A673 (cell line): ENCODE measurements at regions not wholly inside any gene's neighbourhood (a gene's known extent, or its start where the extent isn't known, plus 50 kb on each side); places are given as distances from the start of the nearest gene placed in this dataset.

Experiments used
- BruUV-seq: library from RNA; stranded (reverse); fragments of 400-500 nt; replicated peaks from 2 replicates; lab custom pipeline; 2021; lab: Mats Ljungman, UMichigan
- CTCF ChIA-PET: fragments of 300-600 bp; sonication (Branson Sonifier 250); formaldehyde crosslinking; loops from one replicate; lab custom pipeline; 2022; ENCODE audit warnings: antibody characterized with exemption; lab: Charles Lee
- POLR2A ChIA-PET: fragments of 300-600 bp; sonication (Branson Sonifier 250); formaldehyde crosslinking; loops from one replicate; lab custom pipeline; 2022; ENCODE audit warnings: antibody characterized with exemption; ENCODE audit not compliant: low non-redundant PET; lab: Charles Lee
- DNase-seq: peaks from one replicate; pipeline ENCODE4 v3.0.0-alpha.2; 2015; ENCODE audit warnings: low spot score
- H3K27ac ChIP-seq: fragments of 200-600 bp; sonication (generic); 2 replicates; pipeline ENCODE4 v1.5.1; 2016; ENCODE audit warnings: mixed run types, low read depth, mild to moderate bottlenecking, mixed read lengths, antibody characterized with exemption, low read length; ENCODE audit not compliant: poor library complexity, severe bottlenecking
- H3K27me3 ChIP-seq: fragments of 200-600 bp; sonication (generic); replicated peaks from 2 replicates; pipeline ENCODE4 v1.6.1; 2017; ENCODE audit warnings: mixed run types, low read depth, mild to moderate bottlenecking, mixed read lengths, antibody characterized with exemption, low read length; ENCODE audit not compliant: insufficient read depth, poor library complexity
- H3K36me3 ChIP-seq: fragments of 200-600 bp; sonication (generic); 2 replicates; pipeline ENCODE4 v1.6.1; 2016; ENCODE audit warnings: mixed run types, mild to moderate bottlenecking, mixed read lengths, antibody characterized with exemption, low read length; ENCODE audit not compliant: insufficient read depth, poor library complexity, severe bottlenecking
- H3K4me1 ChIP-seq: fragments of 200-600 bp; sonication (generic); 2 replicates; pipeline ENCODE4 v1.6.1; 2017; ENCODE audit warnings: mixed run types, mild to moderate bottlenecking, mixed read lengths, antibody characterized with exemption, low read length; ENCODE audit not compliant: insufficient read depth, poor library complexity, severe bottlenecking
- H3K4me3 ChIP-seq: fragments of 200-600 bp; sonication (generic); 2 replicates; pipeline ENCODE4 v1.5.1; 2016; ENCODE audit warnings: low read depth, mixed run types, mild to moderate bottlenecking, mixed read lengths, low read length; ENCODE audit not compliant: poor library complexity, severe bottlenecking
- H3K9me3 ChIP-seq: fragments of 200-600 bp; sonication (generic); 2 replicates; pipeline ENCODE4 v1.6.1; 2016; ENCODE audit warnings: mixed run types, low read depth, mild to moderate bottlenecking, mixed read lengths, antibody characterized with exemption, low read length; ENCODE audit not compliant: poor library complexity, severe bottlenecking
- CTCF ChIP-seq: fragments of 300-800, 200-600 bp; sonication (generic); conservative IDR thresholded peaks from 2 replicates; pipeline ENCODE4 v1.5.1; 2017; ENCODE audit warnings: low read depth, mild to moderate bottlenecking, antibody characterized with exemption, low read length, moderate library complexity, mixed read lengths
- EZH2 ChIP-seq: fragments of 200-600 bp; sonication (generic); IDR thresholded peaks from 2 replicates; pipeline ENCODE4 v1.6.1; 2017; ENCODE audit warnings: borderline replicate concordance, low read depth, mild to moderate bottlenecking, mixed read lengths, antibody characterized with exemption, low read length; ENCODE audit not compliant: poor library complexity, severe bottlenecking
- intact Hi-C: fragments of 100-400 bp; cut with micrococcal nuclease; formaldehyde crosslinking; loops from one replicate; pipeline ENCODE4 v1.10.0; 2022; ENCODE audit not compliant: unreplicated experiment

- TF ChIP-seq CTCF (no peak), EZH2 (no peak)
- H3K9me3 ChIP-seq, result no peaks in the 10 kb centered on the region
- H3K27ac ChIP-seq, result no peak overlapping the region
- BruUV-seq, result no TSS peak
- no peaks in the 10 kb centered on the region for H3K4me1 ChIP-seq
- CTCF ChIA-PET, result no interaction called here
- H3K4me3 ChIP-seq, result no peak overlapping the region
- POLR2A ChIA-PET, result no interaction called here
- DNase-seq, result no peak
- no peaks in the 10 kb centered on the region for H3K36me3 ChIP-seq
- peaks cover 11% of the 10 kb centered on the region for H3K27me3 ChIP-seq
- intact Hi-C loops, result loop anchor here (10.0 kb wide), 1 partner anchor 277 kb away; no protein-coding TSS in a partner anchor
These were observed 386.4 kb upstream of the CYRIA start for GRCh38 chr2:17052001-17052400.

GRCh38 chr2:17051538-17051937 is 385.9 kb upstream of the CYRIA start:
- no peaks in the 10 kb centered on the region for H3K4me1 ChIP-seq
- H3K4me3 ChIP-seq, result no peak overlapping the region
- H3K27ac ChIP-seq, result no peak overlapping the region
- ChIA-PET CTCF (no interaction called here), POLR2A (no interaction called here)
- peaks cover 11% of the 10 kb centered on the region for H3K27me3 ChIP-seq
- no TSS peak for BruUV-seq
- TF ChIP-seq EZH2 (no peak), CTCF (no peak)
- no peaks in the 10 kb centered on the region for H3K9me3 ChIP-seq
- H3K36me3 ChIP-seq, result no peaks in the 10 kb centered on the region
- intact Hi-C loops, result loop anchor here (10.0 kb wide), 1 partner anchor 277 kb away; no protein-coding TSS in a partner anchor
- peak; percentile 23 for DNase-seq

GRCh38 chr2:17043173-17043572 is 377.5 kb upstream of the CYRIA start:
- ChIA-PET POLR2A (no interaction called here), CTCF (no interaction called here)
- no peak for DNase-seq
- Histone ChIP-seq H3K27me3 (peaks cover 1% of the 10 kb centered on the region), H3K4me3 (no peak overlapping the region), H3K9me3 (no peaks in the 10 kb centered on the region), H3K27ac (no peak overlapping the region), H3K4me1 (no peaks in the 10 kb centered on the region), H3K36me3 (no peaks in the 10 kb centered on the region)
- TF ChIP-seq CTCF (no peak), EZH2 (no peak)
- no TSS peak for BruUV-seq
- intact Hi-C loops, result no loop called here
